HG03432 (cell line): ENCODE measurements at regions not wholly inside any gene's neighbourhood (a gene's known extent, or its start where the extent isn't known, plus 50 kb on each side); places are given as distances from the start of the nearest gene placed in this dataset.
A peak's percentile ranks its signal among the peaks of the same experiment; 100 is the strongest.

Experiments
- ATAC-seq: cut with Tn5 transposase; IDR thresholded peaks from one replicate; pipeline ENCODE4 v1.9.1; 2021; ENCODE audit warnings: mild to moderate bottlenecking, moderate library complexity; ENCODE audit not compliant: unreplicated experiment

DNA sequence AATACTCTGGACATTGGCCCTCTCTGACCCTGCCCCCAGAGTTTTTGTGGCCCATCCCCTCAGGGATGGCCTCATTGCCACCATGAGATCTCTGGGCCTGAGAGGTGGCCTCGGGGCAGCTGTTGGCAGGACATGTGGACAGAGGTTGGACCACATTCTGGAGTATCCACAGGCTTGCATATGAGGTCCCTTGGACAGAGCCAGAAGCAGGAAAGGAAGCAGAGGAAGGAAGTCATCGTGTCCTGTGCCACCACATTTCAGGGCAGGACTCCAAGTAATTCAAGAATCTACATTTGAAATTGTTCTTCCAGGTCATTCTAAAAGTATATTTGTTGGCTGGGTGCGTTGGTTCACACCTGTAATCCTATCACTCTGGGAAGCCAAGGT lies 95.9 kb upstream of the PPP2R5A start:
- ATAC-seq = no peak

DNA sequence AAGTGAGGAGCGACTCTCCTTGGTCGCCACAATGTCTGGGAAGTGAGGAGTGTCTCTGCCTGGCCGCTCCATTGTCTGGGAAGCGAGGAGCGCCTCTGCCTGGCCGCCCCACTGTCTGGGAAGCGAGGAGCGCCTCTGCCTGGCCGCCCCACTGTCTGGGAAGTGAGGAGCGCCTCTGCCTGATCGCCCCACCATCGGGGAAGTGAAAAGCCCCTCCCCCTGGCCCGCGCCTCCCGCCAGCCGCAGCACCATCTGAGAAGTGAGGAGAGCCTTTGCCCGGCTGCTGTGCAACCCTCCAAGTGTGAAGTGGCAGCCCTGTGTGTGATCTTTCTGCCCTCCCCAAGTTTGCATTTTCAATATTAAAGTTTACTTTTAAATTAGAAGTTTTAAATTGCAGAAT lies 95.0 kb upstream of the PPP2R5A start:
- ATAC-seq = no peak

DNA sequence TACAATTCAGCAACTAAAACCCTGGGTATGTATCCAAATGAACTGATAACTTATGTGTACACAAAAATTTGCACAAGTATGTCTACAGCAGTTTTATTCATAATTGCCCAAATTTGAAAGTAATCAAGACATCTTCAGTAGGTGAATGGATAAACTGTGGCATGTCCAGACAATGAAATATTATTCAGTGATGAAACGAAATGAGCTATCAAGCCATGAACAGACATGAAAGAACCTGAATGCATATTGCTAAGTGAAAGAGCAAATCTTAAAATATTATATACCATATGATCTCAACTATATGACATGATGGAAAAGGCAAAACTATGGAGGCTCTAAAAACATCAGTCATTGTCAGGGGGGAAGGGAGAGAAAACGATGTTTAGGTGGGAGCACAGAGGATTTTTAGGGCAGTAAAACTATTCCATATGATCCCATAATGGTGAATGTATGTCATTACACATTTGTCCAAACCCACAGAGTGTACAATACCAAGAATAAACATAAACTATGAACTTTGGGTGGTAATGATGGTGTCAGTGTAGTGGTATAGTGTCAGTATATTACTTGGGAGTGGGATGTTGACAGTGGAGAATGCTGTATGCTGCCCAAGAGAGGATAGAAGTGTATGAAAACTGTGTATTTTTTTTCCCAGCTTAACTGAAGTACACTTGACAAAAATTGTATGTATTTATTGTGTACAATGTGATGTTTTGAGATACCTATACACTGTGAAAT lies 92.8 kb upstream of the PPP2R5A start:
- no peak for ATAC-seq

DNA sequence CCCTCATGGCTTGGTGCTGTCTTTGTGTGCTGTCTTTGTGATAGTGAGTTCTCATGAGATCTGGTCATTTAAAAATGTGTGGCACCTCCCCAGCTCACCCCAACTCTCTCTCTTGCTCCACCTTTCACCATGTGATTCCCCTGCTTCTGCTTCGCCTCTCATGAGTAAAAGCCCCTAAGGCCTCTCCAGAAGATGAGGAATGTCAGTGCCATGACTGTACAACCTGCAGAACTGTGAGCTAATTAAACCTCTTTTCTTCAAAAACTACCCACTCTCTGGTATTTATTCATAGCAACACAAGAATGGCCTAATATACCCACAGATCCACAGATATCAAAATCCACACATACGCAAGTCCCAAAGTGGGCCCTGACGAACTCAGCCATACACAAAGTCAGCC lies 88.9 kb upstream of the PPP2R5A start:
- no peak for ATAC-seq

DNA sequence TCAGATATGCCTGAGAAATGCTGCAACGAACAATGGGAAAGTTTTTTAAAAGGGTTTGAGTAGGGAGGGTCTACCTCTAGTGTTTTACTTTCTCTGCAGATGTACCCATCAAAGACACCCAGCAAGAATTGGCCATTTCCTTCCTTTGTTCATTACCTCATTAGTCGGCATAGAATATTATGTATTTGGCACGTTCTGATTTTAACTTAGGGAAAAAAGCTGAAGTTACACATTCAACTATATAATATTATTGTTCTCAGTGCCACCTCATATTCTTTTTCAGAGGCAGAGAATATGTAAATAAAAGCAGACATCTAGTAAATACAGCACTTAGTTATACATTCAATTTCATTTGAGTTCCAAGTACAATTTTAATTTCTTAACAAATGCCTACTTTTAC lies 83.7 kb upstream of the PPP2R5A start:
- no peak for ATAC-seq

DNA sequence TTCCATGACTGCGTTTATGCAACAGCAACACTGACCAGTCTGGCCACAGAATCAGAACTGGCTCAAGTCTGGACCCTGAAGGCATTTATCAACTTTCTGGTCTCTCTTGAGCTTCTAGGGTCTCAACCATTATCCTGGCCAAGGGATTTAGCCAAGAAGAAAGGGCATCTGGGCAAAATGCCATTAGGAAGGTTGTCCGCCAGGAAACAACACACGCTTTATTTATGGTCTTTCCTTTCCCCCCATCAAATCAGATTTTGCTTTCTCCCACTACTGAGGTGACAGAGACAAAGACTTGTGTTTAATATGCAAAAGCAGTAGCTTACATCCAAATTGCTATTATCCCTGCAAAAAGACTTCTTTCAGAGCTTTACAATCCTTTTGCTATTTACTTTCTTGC lies 81.6 kb upstream of the PPP2R5A start:
- ATAC-seq = no peak

DNA sequence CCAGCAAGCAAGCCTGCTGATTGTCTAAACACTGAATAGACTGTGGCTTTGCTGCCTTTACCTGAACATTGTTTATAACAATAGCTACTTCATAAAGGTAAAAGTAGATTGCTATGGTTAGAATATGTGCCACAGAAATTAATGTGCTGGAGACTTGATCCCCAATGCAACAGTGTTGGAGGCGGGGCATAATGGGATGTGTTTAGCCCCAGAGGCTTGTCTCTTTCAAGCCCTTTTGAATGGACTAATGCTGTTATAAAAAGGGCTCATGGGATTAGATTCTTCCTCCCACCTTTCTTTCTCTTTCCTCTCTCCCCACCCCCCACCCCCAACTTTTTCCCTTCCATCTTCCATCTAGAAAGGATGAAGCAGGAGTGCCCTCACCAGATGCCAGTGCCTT lies 80.2 kb upstream of the PPP2R5A start:
- ATAC-seq = no peak

DNA sequence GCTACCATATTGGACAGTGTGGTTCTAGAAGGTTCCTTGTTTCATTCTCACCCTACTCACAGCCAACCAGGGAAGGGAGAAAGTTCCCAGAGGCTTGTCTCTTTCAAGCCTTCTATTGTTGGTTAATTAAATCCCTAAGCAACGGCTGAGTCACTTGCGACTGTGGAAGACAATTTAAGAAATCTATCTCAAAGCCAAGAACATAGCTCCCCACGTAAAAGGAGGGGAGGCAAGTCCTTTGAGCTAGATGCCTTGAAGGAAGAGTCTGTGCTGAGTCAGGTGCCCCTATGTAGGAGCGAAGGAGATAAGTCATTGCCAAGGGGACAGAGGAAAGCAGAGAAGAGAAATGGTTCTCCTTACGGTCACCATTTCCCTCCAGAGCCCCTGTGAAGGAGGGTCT lies 79.4 kb upstream of the PPP2R5A start:
- ATAC-seq = no peak

DNA sequence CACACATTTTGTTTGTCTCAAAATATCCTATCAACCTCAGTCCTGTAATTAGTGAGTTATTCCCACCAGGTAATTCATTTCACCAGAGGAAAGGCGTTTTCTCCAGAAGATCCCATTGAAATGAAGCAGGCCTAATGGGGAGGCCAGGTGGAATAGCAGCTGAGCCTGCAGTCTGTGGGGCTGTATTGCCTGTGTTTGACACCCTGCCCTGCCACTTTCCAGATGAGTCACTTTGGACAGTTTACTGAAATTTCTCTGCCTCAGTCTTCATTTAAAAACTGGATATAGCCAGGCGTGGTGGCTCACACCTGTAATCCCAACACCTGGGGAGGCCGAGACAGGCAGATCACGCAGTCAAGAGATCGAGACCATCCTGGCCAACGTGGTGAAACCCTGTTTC lies 78.1 kb upstream of the PPP2R5A start:
- ATAC-seq = no peak

DNA sequence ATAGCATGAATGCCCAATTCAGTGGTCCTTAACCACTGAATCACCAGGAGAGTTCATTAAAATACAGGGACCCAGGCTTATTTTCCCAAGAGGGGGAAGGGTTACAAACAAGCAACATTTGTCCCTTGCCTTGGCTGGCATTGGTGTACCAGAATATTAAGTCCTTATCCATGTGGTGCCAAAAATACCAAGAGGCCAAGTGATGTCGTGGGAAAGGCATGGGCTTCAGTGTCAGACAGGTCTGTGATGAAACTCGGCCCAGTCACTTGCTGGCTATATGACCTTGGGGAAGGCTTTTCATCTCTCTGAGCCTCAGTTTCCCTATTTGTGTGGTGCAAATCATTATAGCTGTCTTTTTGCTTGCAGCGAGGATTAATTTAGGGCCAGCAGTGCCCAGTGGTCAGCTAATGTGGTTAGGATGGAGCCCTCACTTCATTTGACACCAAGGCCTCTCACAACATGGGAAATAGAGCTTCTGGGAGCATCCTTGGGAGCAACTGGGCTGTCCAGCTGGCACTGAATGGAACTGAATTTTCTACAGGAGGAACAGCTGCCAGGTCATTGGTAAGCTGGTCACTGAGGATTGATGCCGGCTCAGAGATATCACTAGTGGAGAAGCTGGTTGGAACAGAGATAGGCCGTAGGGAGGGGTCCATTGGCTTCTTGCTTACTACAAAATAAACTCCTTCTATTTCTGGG lies 77.2 kb upstream of the PPP2R5A start:
- no peak for ATAC-seq

DNA sequence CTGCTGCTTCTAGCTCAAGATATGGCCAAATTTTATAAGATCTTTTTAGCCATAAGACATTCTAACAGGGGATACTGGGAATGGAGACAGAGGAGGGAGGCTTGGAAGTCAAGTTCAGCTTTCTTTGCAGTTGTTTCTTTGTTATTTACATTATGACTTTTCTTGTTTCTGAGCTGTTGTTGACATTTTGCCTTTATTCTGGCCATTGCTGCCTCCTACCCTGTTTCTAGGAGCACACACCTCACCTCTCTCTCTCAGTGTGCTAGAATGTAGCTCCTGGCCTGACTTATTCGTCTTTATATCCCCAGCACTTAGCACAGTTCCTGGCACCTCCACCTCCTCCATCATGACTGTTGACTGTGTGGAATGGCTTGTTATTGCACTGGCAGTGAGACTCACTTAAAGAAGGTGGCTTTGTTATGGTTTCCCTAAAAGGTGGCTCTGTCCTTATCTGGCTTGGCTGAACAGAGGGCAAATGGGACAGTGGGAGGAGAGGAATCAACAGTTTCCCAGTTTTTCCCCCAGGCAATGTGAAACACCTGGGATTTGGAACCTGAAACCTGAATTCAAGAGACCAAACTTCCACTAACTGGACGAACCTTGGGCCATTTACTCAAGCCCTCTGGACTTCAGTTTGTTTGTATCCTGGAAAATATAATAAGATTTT lies 76.1 kb upstream of the PPP2R5A start:
- no peak for ATAC-seq

DNA sequence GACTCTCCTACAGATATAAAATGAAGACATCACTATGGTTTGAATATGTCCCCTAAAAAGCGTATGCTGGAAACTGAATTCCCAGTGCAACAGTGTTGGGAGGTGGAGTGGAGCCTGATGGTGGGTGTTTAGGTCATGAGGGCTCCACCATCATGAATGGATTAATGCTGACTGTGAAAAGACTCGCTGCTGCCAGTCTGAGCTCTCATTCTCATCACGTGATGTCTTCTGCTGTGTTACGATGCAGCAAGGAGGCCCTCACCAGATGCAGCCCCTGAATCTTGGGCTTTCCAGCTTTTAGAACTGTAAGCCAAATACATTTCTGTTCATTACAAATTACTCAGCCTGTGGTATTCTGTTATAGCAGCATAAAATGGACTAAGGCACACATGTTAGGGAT lies 73.8 kb upstream of the PPP2R5A start:
- no peak for ATAC-seq

DNA sequence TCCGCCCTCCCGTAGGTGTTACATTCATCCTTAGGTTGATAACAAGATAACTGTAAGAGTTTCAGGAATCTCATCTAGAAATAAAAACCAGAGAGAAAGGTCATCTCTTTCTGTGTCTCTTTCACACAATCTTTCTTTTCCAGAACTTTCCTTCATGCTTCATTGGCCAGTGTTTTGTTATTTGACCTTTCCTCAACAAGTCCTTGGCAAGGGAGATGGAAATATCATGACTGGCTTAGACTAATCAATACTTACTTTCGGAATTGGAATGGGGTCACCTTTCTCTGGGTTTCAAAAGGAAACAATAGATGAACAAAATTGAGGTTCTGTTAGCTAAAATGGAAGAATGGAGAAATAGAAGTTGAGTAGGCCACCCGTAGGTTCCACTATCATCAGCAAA lies 72.9 kb upstream of the PPP2R5A start:
- no peak for ATAC-seq

DNA sequence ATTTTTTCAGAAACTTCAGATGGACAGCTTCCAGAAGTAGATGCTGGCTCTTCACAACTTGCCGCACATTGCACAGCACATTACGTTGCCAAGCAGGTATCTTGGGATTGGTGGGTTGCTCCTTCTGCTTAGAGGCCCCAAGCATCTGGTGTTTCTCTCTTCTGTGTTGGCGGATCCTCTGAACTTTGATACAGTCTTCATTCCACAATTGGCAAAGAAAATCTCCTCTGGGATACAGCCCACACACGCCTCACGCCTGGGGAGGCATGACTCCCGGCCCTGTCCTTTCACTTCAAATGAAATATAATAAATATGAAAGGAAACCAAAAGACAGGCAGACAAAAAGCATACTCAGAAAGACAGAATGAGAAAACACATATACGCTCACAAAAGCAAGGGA lies 72.3 kb upstream of the PPP2R5A start:
- no peak for ATAC-seq

DNA sequence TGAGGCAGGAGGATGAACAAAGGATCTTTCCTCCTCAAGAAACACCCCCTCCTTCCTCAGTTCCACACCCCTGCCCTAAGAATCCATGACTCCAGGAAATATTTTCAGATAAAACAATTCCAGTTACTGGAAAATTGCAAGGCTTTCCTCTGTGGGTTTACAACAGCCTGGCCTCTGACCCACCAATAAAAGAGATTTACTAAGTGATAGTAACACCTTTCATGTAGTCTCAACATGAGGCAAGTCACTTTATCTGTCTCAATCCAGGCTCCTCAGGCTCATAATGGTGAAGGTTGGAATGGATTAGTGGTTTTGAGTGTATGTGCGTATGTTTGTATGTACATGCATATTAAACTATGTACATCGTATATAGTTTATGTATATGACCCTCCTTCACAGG lies 71.4 kb upstream of the PPP2R5A start:
- no peak for ATAC-seq

DNA sequence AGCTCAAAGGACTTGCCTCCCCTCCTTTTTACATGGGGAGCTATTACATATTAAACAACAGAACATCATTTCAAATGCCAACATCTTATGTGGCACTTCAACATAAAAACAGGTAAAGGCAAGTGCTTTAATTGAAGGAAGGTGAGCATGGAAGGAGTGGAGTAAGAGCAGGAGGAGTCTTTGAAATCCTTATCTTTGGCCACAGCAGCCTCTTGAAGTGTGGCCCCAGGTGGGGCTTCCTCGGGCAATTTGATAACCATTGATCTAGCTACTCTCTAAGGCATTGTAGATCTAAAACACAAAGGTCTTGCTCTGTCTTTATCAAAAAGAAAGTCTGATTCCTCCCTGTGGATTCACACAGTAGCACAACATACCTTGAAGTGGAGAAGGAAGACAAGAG lies 70.9 kb upstream of the PPP2R5A start:
- ATAC-seq = no peak

DNA sequence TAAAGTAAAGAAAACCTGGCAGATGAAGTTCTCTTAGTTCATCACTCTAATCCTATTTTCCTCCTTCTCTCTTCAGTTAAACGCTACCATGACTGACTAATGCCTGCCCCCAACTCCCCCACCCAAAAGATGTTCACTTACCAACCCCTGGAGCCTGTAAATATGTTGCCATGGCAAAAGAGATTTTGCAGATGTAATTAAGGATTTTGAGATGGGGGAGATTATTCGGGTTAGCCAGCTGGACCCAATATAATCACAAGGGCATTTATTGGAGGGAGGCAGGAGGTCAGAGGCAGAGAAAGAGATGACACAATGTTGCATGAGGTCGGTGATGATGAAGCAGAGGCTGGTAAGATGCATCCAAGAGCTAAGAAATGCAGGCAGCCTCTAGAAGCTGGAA lies 69.3 kb upstream of the PPP2R5A start:
- ATAC-seq = no peak

DNA sequence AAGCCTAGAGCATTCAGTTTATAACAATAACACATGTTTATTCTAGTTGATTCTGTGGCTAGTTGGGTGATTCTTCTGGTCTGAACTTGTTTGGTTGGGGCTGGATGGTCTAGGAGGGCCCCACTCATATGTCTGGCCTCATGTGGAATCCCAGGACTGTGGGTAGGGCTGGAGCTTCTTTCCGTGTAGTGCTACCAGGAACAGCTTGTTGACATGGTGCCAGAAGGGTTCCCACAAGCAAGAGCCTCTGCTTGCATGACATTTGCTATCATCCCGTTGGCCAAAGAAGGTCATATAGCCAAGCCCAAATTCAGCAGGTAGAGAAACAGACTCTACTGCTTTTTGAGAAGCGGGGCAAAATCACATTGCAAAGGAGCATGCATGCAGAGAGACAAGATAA lies 67.6 kb upstream of the PPP2R5A start:
- no peak for ATAC-seq

DNA sequence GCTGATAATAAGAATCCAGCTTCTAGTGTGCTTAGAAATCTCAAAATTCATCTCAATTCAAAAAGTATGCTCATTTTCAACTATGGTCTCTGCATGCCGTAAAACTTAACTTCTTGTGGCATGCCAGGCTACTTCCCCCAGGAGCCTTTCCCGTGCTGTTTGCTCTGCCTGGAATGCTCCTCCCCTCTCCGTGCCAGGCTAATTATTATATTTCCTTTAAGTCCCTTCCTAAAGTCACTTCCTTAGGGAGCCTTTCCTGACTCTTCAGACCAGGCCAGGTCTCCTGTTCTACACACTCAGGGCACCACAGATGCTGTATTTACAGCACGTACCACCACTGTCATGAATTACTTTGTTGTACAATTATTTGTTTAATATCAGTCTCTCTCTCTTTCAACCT lies 67.1 kb upstream of the PPP2R5A start:
- no peak for ATAC-seq

DNA sequence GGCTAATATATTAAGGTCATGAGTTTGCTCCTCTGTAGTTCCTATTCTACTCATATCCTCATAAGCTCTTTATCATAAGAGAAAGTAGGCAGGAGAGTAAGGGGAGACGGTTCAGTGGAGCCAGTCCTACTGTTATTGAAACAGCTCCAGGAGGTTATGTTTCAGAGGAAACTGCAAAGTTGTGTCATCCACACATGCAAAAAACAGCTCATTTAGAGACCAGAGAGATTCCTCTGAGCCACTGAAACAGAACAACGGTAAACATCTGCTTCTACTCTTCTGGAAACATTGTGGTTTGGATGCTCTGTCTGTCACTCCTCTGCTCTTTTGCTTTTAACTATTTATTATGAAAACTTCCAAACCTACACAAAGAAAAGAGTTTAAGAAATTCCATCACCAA lies 66.3 kb upstream of the PPP2R5A start:
- ATAC-seq = peak; percentile 97

DNA sequence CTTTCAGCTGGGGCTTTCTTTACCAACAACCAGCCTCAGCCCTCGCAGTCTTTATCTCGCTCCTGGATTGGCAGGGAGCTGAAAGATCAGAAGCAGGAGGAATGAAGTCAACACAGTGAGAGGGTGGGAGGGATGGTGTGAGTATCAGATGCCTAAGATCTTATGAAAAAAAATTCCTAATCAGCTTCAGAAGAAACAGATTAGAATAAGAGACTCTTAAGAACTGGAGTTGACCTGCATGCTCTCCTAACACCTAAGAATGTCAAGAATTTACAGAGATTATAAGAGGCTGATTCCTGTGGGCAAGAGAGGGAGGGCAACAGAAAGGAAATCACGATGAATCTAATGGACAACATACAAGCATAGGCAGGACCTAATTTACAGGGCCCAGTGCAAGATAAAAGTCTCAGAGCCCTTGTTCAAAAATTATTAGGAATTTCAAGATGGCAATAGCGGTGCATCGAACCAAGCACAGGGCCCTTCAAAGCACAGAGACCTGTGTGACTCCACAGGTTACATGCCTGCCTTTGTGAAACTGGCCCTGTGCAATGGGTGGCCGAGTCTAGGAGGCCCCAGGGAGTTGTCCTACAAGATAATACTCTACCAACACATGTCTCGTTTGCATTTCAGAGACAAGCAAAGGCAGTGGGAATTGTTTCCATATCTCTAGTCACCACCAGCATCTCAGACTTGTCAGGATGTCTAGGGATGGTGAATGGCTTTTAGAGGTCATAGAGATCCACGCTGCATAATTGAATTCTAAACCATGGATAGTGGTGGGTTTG lies 65.3 kb upstream of the PPP2R5A start:
- ATAC-seq = no peak

DNA sequence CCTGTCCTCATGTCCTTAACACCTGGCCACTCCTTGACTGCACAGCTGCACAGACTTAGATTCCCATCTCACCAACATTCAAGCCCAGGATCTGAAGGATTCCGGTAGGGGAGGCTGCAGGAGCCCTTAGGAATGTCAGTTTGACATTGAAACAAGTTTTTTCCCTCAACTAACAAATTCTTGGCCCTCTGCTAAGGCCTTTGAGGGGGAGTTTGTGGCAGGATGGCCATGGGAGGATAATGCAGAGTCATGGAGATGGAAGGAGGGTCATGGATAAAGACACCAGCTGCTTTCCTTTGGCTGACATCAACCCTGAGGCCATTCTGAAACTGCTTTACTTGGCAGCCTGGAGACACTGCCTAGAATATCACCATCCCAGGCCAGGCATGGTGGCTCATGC lies 63.4 kb upstream of the PPP2R5A start:
- no peak for ATAC-seq
